H1 (cell line): ENCODE measurements at regions not wholly inside any gene's neighbourhood (a gene's known extent, or its start where the extent isn't known, plus 50 kb on each side); places are given as distances from the start of the nearest gene placed in this dataset.

Experiments
- CBX5 ChIP-seq: fragments of 300-800, 300-1000 bp; sonication (generic); IDR thresholded peaks from 2 replicates; pipeline ENCODE4 v1.7.1; 2016; ENCODE audit warnings: antibody characterized with exemption, low read length, low read depth
- CHD1 ChIP-seq: IDR thresholded peaks from 2 replicates; pipeline ENCODE4 v1.6.1; 2012; ENCODE audit warnings: low read depth, low read length, improper control_type of control experiment
- CTCF ChIP-seq, 3 experiments: IDR thresholded peaks; 1 replicate in 2 of 3; 2 replicates in 1 of 3; pipeline versions ENCODE4 v1.5.1 to v1.6.1; 2011; ENCODE audit warnings: low read length in 3 of 3, mild to moderate bottlenecking in 3 of 3, inconsistent platforms in 2 of 3, low read depth in 1 of 3, moderate library complexity in 1 of 3; ENCODE audit not compliant: insufficient read depth in 1 of 3; ENCODE audit errors: control extremely low read depth in 1 of 3
- EP300 ChIP-seq, 2 experiments: IDR thresholded peaks; 1 replicate in 1 of 2; 2 replicates in 1 of 2; pipeline ENCODE4 v1.6.1; 2011 to 2012; ENCODE audit warnings: low read depth in 2 of 2, low read length in 2 of 2, mild to moderate bottlenecking in 2 of 2, borderline replicate concordance in 1 of 2, inconsistent platforms in 1 of 2, moderate library complexity in 1 of 2
- EZH2 ChIP-seq: fragments of 200-600 bp; sonication (generic); IDR thresholded peaks from 2 replicates; pipeline ENCODE4 v1.7.1; 2012; ENCODE audit warnings: low read depth, mild to moderate bottlenecking, moderate library complexity, low read length, inconsistent platforms; ENCODE audit not compliant: severe bottlenecking
- HDAC2 ChIP-seq, 2 experiments: fragments of 300-600 bp in 1 of 2; sonication (generic) in 1 of 2; IDR thresholded peaks; 2 replicates each; pipeline ENCODE4 v1.6.1; 2011 to 2012; ENCODE audit warnings: low read depth in 2 of 2, low read length in 2 of 2, mild to moderate bottlenecking in 2 of 2, moderate library complexity in 2 of 2, borderline replicate concordance in 1 of 2, inconsistent platforms in 1 of 2
- JUN ChIP-seq: IDR thresholded peaks from 2 replicates; pipeline ENCODE4 v1.6.1; 2011; ENCODE audit warnings: low read depth, mild to moderate bottlenecking, improper control_type of control experiment, low read length
- POLR2A ChIP-seq, 2 experiments: IDR thresholded peaks; 1 replicate in 1 of 2; 2 replicates in 1 of 2; pipeline ENCODE4 v1.6.1; 2011; ENCODE audit warnings: low read depth in 2 of 2, low read length in 2 of 2, mild to moderate bottlenecking in 2 of 2; ENCODE audit errors: control extremely low read depth in 1 of 2
- POLR2AphosphoS5 ChIP-seq: IDR thresholded peaks from 2 replicates; pipeline ENCODE4 v1.6.1; 2011; ENCODE audit warnings: low read depth, low read length
- SP2 ChIP-seq: IDR thresholded peaks from 2 replicates; pipeline ENCODE4 v1.6.1; 2012; ENCODE audit warnings: mild to moderate bottlenecking, low read length, inconsistent platforms
- SRF ChIP-seq: IDR thresholded peaks from 2 replicates; pipeline ENCODE4 v1.6.1; 2011; ENCODE audit warnings: mild to moderate bottlenecking, low read depth, low read length, moderate library complexity
- SUZ12 ChIP-seq: fragments of 200-600 bp; sonication (generic); IDR thresholded peaks from 2 replicates; pipeline ENCODE4 v1.6.1; 2012; ENCODE audit warnings: mild to moderate bottlenecking, inconsistent platforms, low read length, moderate library complexity, mixed read lengths
- USF2 ChIP-seq: IDR thresholded peaks from 2 replicates; pipeline ENCODE4 v1.6.1; 2011; ENCODE audit warnings: low read length, improper control_type of control experiment
- YY1 ChIP-seq: IDR thresholded peaks from 2 replicates; pipeline ENCODE4 v1.6.1; 2011; ENCODE audit warnings: low read depth, mild to moderate bottlenecking, low read length

GRCh38 chr2:185978634-185979407 lies 240.2 kb downstream of the FSIP2 start:
- TF ChIP-seq POLR2A (IDR thresholded peaks at IDR 0.05; ENCODE audit: control extremely low read depth in 1 of 2, low read depth in 2 of 2, low read length in 2 of 2) (no peak), POLR2AphosphoS5 (no peak), CTCF (IDR thresholded peaks at IDR 0.05; ENCODE audit: control extremely low read depth in 1 of 3, insufficient read depth in 1 of 3, low read depth in 1 of 3, low read length in 3 of 3) (no peak), YY1 (no peak), CBX5 (no peak), USF2 (no peak), HDAC2 (IDR thresholded peaks at IDR 0.05; ENCODE audit: borderline replicate concordance in 1 of 2, low read depth in 2 of 2, low read length in 2 of 2) (no peak), EZH2 (no peak), EP300 (IDR thresholded peaks at IDR 0.05; ENCODE audit: borderline replicate concordance in 1 of 2, low read depth in 2 of 2, low read length in 2 of 2) (no peak), SP2 (no peak), SRF (no peak), SUZ12 (no peak), CHD1 (no peak), JUN (no peak)
